ENCODE measurements at regions not wholly inside any gene's neighbourhood (a gene's known extent, or its start where the extent isn't known, plus 50 kb on each side); places are given as distances from the start of the nearest gene placed in this dataset.

GRCh38 chr12:62190689-62191490, 69.3 kb upstream of the USP15 start:
- TF ChIP-seq, protein P1, sequence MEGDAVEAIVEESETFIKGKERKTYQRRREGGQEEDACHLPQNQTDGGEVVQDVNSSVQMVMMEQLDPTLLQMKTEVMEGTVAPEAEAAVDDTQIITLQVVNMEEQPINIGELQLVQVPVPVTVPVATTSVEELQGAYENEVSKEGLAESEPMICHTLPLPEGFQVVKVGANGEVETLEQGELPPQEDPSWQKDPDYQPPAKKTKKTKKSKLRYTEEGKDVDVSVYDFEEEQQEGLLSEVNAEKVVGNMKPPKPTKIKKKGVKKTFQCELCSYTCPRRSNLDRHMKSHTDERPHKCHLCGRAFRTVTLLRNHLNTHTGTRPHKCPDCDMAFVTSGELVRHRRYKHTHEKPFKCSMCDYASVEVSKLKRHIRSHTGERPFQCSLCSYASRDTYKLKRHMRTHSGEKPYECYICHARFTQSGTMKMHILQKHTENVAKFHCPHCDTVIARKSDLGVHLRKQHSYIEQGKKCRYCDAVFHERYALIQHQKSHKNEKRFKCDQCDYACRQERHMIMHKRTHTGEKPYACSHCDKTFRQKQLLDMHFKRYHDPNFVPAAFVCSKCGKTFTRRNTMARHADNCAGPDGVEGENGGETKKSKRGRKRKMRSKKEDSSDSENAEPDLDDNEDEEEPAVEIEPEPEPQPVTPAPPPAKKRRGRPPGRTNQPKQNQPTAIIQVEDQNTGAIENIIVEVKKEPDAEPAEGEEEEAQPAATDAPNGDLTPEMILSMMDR (IDR thresholded peaks at IDR 0.05): no peak
- TF ChIP-seq ZFX (IDR thresholded peaks at IDR 0.05; ENCODE audit: borderline replicate concordance): no peak

Data from 22Rv1 (cell line).